ENCODE measurements at regions not wholly inside any gene's neighbourhood (a gene's known extent, or its start where the extent isn't known, plus 50 kb on each side); places are given as distances from the start of the nearest gene placed in this dataset.
"Not testable (repeated sequence)": the region's sequence is repeated elsewhere in the genome, so short reads cannot be mapped to it uniquely, and the experiment has no call there.

GRCh38 chr9:81423589-81424326, 265.6 kb downstream of the TLE1 start:
- ATAC-seq (no peak), DNase-seq (ENCODE audit: low spot score in 2 of 2) (no peak)
- no peaks in the 10 kb centered on the region for H3K4me1 Mint-ChIP-seq
- no peak overlapping the region for H3K4me3 Mint-ChIP-seq
- H3K27ac Mint-ChIP-seq, result no peak overlapping the region
- H3K36me3 Mint-ChIP-seq, result no peaks in the 10 kb centered on the region
- peaks cover 21% of the 10 kb centered on the region for H3K9me3 Mint-ChIP-seq

DNA sequence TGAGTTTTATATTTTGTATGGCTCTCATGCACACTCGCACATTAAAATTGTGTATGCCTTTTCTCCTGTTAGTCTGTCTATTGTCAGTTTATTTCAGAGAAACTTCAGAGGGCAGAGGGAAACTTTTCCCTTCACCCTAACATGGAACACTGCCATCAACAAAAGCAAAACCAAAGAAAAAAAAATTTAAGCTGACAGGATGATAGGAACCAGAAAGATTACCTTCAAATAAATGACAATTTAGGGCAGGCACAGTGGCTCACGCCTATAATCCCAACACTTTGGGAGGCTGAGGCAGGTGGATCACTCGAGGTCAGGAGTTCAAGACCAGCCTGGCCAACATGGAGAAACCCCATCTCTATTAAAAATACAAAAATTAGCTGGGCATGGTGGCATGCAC, 268.3 kb downstream of the TLE1 start:
- H3K4me3 Mint-ChIP-seq; ATAC-seq; H3K36me3 Mint-ChIP-seq; H3K4me1 Mint-ChIP-seq; H3K9me3 Mint-ChIP-seq; H3K27ac Mint-ChIP-seq; DNase-seq (ENCODE audit: low spot score in 2 of 2): not testable (repeated sequence)

DNA sequence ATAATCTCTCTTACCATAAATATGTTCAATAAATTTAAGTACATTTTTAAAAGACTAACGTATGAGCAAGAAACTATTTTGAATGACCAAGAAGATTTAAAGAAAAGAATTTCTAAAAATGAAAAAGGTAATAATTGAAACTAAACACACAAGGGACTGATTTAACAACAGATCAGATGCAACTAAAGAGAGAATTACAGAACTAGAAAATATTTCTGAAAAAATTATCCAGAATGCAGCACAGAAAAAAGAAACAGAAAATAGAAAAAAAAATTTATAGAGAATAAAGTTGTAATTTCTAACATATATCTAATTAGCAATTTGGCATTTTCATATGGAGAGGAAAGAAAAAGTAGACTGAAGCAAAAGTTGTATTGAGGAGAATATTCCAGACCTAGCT, 269.3 kb downstream of the TLE1 start:
- Mint-ChIP-seq H3K9me3 (peaks cover 2% of the 10 kb centered on the region), H3K4me3 (no peak overlapping the region), H3K36me3 (no peaks in the 10 kb centered on the region), H3K4me1 (no peaks in the 10 kb centered on the region), H3K27ac (no peak overlapping the region)
- ATAC-seq (no peak), DNase-seq (ENCODE audit: low spot score in 2 of 2) (no peak)

GRCh38 chr9:81417941-81418340, 271.4 kb downstream of the TLE1 start:
- peaks cover 2% of the 10 kb centered on the region for H3K9me3 Mint-ChIP-seq
- DNase-seq (ENCODE audit: low spot score in 2 of 2) (no peak), ATAC-seq (no peak)
- no peak overlapping the region for H3K4me3 Mint-ChIP-seq
- H3K27ac Mint-ChIP-seq, result no peak overlapping the region
- no peaks in the 10 kb centered on the region for H3K36me3 Mint-ChIP-seq
- H3K4me1 Mint-ChIP-seq, result no peaks in the 10 kb centered on the region

- no peak for ATAC-seq
- no peaks in the 10 kb centered on the region for H3K36me3 Mint-ChIP-seq
- H3K4me3 Mint-ChIP-seq, result no peak overlapping the region
- no peak overlapping the region for H3K27ac Mint-ChIP-seq
- H3K4me1 Mint-ChIP-seq, result no peaks in the 10 kb centered on the region
- H3K9me3 Mint-ChIP-seq, result peaks cover 2% of the 10 kb centered on the region
- DNase-seq (ENCODE audit: low spot score in 2 of 2), result no peak
These were observed 272.1 kb downstream of the TLE1 start for GRCh38 chr9:81417299-81417675.

DNA sequence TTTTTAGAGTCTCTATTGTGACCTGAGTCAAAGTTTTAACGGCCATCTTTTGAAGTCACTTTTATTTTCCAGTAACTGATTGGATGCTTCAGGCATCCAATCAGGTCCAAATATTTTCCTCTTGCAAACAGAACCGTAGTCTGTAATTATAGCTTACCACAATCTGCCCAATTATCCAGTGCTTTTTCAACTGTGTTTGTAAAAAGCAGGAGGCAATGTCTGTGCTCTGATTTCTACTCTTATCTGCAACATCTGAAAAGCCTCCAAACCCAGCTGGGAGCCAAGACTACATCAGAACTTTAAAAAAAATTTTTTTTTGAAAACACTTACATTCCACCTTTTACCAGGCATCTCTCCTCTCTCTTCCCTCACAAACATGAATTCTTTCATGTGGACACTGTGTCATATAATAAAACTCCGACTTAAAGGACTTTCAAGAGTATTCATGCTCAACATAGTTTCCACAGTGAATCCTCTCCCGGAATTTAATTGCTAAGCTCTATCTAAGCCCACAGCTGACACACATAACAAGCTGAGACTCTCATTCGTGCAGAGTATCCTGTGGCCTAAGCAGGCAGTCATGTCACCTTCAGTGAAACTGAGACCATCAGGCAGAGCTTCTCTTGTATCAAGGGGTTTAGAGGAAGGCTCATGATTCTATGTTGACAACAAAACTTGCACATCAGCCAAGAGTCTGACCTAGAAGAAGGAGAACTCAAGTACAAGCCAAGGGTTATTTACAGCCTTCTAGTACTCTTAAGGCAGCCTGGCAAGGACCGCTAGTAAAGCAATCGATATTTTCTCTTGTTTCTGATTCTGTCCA, 272.7 kb downstream of the TLE1 start:
- Mint-ChIP-seq H3K36me3 (no peaks in the 10 kb centered on the region), H3K4me1 (no peaks in the 10 kb centered on the region), H3K27ac (no peak overlapping the region), H3K9me3 (peaks cover 2% of the 10 kb centered on the region), H3K4me3 (no peak overlapping the region)
- DNase-seq (ENCODE audit: low spot score in 2 of 2), result no peak
- no peak for ATAC-seq

DNA sequence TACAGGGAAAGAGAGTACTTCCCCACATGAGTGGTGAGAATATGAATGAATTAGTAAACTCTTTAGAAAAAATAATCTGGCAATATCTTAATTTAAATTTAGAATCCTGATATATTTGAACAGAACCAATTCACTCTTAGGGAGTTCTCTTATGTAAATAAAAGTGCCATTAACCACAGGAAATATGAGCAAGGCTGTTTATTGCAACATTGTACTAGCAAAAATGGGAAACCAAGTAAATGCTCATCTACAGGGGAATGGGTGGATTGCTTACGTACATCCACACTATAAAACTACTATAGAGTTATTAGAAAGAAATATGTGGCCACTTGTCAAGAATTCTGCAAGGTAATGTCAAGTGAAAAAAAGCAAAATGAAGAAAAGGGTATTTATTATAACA, 274.5 kb downstream of the TLE1 start:
- DNase-seq (ENCODE audit: low spot score in 2 of 2) (no peak), ATAC-seq (no peak)
- H3K9me3 Mint-ChIP-seq, result peaks cover 2% of the 10 kb centered on the region
- H3K27ac Mint-ChIP-seq, result no peak overlapping the region
- H3K4me1 Mint-ChIP-seq, result no peaks in the 10 kb centered on the region
- H3K4me3 Mint-ChIP-seq, result no peak overlapping the region
- no peaks in the 10 kb centered on the region for H3K36me3 Mint-ChIP-seq

GRCh38 chr9:81411961-81412360, 277.4 kb downstream of the TLE1 start:
- DNase-seq (ENCODE audit: low spot score in 2 of 2) (no peak), ATAC-seq (no peak)
- Mint-ChIP-seq H3K4me3 (no peak overlapping the region), H3K9me3 (peaks cover 5% of the 10 kb centered on the region), H3K36me3 (no peaks in the 10 kb centered on the region), H3K4me1 (no peaks in the 10 kb centered on the region), H3K27ac (no peak overlapping the region)

DNA sequence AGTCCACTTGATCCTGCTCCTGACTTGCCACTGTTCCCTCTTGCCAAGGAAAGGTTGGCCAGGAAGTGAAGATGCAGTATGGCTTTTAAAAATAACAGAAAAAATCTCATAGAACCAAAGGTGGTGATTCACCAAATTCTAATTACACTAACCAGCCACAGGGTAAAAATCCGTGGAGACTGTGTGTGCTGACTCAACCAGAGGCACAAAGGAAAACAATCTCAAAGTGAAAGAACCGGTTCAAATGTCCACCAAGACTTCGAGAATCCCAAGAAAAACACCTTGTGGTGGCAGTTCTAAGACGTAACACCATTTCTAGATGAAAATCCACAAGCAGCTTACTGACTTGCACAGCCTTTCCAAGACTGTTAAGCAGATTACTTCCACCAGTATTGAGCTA, 279.1 kb downstream of the TLE1 start:
- no peak for DNase-seq (ENCODE audit: low spot score in 2 of 2)
- H3K36me3 Mint-ChIP-seq, result no peaks in the 10 kb centered on the region
- ATAC-seq, result no peak

GRCh38 chr9:81408951-81409350, 280.4 kb downstream of the TLE1 start:
- Mint-ChIP-seq H3K27ac (no peak overlapping the region), H3K4me1 (no peaks in the 10 kb centered on the region), H3K9me3 (peaks cover 6% of the 10 kb centered on the region), H3K4me3 (no peak overlapping the region), H3K36me3 (no peaks in the 10 kb centered on the region)
- no peak for DNase-seq (ENCODE audit: low spot score in 2 of 2)
- no peak for ATAC-seq

More for the DNA sequence above, 279.1 kb downstream of the TLE1 start:
- H3K4me3 Mint-ChIP-seq, result no peak overlapping the region
- peaks cover 2% of the 10 kb centered on the region for H3K9me3 Mint-ChIP-seq
- H3K4me1 Mint-ChIP-seq, result no peaks in the 10 kb centered on the region
- H3K27ac Mint-ChIP-seq, result no peak overlapping the region

DNA sequence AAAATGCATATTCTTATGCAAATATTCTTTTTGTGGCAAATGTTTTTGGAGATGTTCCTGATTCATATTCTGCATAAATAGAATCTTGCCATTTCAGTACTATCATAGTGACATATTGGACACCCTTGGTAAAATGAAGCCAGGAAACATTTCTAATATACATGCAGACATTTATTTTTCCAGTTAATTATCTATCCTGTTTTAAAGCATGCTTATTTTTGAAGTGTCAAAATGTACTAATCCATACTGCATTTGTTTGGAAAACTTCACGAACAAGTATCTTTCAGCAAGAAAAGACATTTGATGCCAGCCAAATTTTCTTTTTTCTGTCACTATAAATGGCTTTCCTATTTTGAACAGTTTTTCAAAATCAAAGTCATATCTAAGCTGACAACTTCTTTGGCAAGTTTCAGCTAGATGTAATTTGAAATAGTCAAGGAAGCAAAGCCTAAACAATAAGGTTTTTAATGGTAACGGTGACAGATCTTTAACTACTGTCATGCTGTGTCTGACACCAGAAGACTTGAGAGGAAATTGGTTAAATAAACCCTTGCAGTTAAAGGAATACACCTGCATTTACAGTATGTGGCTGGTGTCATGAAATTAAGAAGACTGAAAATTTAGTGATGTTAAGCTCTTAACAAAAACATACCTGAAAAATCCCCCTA, 284.3 kb downstream of the TLE1 start:
- DNase-seq (ENCODE audit: low spot score in 2 of 2) (no peak), ATAC-seq (no peak)
- Mint-ChIP-seq H3K4me1 (no peaks in the 10 kb centered on the region), H3K9me3 (peaks cover 6% of the 10 kb centered on the region), H3K4me3 (no peak overlapping the region), H3K36me3 (no peaks in the 10 kb centered on the region), H3K27ac (no peak overlapping the region)

- H3K4me1 Mint-ChIP-seq, result no peaks in the 10 kb centered on the region
- H3K9me3 Mint-ChIP-seq, result no peaks in the 10 kb centered on the region
- no peak for DNase-seq (ENCODE audit: low spot score in 2 of 2)
- H3K27ac Mint-ChIP-seq, result no peak overlapping the region
- no peaks in the 10 kb centered on the region for H3K36me3 Mint-ChIP-seq
- no peak overlapping the region for H3K4me3 Mint-ChIP-seq
- no peak for ATAC-seq
These were observed 291.6 kb downstream of the TLE1 start for GRCh38 chr9:81397481-81398381.

DNA sequence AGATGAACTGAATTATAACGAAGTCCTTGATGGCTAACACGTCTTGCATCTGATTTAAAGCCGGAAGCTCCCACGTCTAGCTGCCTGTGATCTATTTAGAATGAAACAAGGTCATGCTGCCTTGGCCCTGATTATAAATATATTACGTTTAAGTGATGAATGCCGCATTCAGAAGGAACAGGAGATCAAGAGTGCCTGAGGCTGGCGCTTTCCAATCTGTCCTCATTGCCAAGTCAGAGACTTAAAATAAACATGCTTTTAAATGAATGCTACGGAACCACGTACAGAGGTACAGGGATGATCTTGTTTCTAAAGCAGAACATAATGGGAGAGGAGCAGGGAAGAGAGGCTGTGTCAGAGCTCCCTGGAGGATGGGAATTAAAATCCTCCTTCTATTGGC, 292.8 kb downstream of the TLE1 start:
- no peaks in the 10 kb centered on the region for H3K4me1 Mint-ChIP-seq
- no peak for ATAC-seq
- H3K4me3 Mint-ChIP-seq, result no peak overlapping the region
- no peaks in the 10 kb centered on the region for H3K36me3 Mint-ChIP-seq
- H3K27ac Mint-ChIP-seq, result no peak overlapping the region
- H3K9me3 Mint-ChIP-seq, result no peaks in the 10 kb centered on the region
- DNase-seq (ENCODE audit: low spot score in 2 of 2), result no peak

DNA sequence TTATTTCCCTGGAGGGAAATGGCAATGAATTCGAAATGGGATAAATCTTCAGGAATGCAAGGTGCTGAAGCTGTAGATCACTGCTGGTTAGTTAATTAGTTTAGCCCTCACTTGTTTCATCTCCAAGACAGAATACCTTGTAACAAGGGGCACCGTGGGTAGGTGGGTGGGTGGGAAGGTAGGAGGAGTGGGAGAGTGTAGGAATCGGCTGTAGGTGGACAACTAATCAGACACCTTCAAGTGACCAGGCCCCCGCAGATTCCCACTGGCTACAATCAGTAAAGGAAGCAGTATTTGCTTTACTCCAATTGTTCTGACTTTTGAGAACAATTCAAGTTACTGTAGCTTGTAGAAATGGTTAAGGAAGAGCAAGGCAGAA, 293.7 kb downstream of the TLE1 start:
- ATAC-seq (no peak), DNase-seq (ENCODE audit: low spot score in 2 of 2) (no peak)
- Mint-ChIP-seq H3K4me3 (no peak overlapping the region), H3K4me1 (no peaks in the 10 kb centered on the region), H3K27ac (no peak overlapping the region), H3K9me3 (no peaks in the 10 kb centered on the region), H3K36me3 (no peaks in the 10 kb centered on the region)

Data from stimulated activated effector memory CD8-positive, alpha-beta T cell treated with anti-CD3 and anti-CD28 coated beads, Interleukin-12 subunit alpha, Interleukin-12 subunit beta, amount 100 ng/mL, for 72 hours (primary cell).